ENCODE measurements at regions not wholly inside any gene's neighbourhood (a gene's known extent, or its start where the extent isn't known, plus 50 kb on each side); places are given as distances from the start of the nearest gene placed in this dataset.
A peak's percentile ranks its signal among the peaks of the same experiment; 100 is the strongest.
"Not testable (repeated sequence)": the region's sequence is repeated elsewhere in the genome, so short reads cannot be mapped to it uniquely, and the experiment has no call there.

DNA sequence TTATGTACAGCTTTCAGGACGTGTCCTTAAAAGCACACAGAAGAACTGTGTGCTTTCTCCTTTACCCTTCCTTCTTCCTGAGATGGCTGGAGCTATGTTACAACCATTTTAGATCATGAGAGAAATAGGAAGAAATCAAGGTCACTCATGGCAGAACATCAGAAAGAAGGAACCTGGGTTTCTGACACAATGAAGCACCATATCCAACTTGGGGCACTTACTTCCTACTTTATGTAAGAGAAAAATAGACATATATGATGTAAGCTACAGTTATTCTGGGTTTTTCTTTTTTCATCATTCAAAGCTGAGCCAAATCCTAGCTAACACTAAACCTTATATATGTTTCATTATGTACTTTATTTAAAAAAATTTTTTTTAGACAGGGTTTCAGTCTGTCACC lies 79.5 kb downstream of the FAM161A start:
- DNase-seq (ENCODE audit: low spot score): no peak

GRCh38 chr2:61771904-61772845 lies 81.7 kb downstream of the FAM161A start:
- DNase-seq (ENCODE audit: low spot score): no peak

GRCh38 chr2:61770746-61771145 lies 83.1 kb downstream of the FAM161A start:
- peak; percentile 78 for DNase-seq (ENCODE audit: low spot score)

GRCh38 chr2:61770298-61770697 lies 83.6 kb downstream of the FAM161A start:
- peak; percentile 54 for DNase-seq (ENCODE audit: low spot score)

DNA sequence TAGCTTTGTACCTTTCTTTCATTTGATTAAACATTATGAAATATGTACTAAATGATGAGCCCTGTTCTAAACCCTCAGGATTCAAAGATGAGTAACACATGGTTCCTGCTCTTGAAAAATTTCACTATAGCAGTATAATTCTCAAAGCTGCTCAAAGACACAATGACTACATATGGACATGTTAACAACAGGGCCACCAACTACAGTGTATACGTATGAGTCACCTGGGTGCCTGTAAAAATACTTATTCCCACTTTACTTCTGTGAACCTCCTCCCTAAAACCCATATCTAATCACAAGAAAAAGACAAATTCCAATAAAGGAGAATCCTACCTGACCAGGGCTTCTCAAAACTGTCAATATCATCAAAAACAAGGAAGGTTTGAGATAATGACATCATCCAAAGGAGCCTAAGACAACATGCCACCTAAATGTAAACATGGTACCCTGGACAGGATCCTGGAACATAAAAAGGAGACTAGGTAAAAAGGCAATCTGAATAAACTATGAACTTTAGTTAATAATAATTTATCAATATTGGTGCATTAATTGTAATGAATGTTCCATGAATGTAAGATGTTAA lies 84.7 kb downstream of the FAM161A start:
- DNase-seq (ENCODE audit: low spot score): no peak

- DNase-seq (ENCODE audit: low spot score): peak; percentile 98
Observed at GRCh38 chr2:61764035-61764800, 89.6 kb downstream of the FAM161A start.

- DNase-seq (ENCODE audit: low spot score): no peak
Observed at GRCh38 chr2:61763605-61764034, 90.2 kb downstream of the FAM161A start.

DNA sequence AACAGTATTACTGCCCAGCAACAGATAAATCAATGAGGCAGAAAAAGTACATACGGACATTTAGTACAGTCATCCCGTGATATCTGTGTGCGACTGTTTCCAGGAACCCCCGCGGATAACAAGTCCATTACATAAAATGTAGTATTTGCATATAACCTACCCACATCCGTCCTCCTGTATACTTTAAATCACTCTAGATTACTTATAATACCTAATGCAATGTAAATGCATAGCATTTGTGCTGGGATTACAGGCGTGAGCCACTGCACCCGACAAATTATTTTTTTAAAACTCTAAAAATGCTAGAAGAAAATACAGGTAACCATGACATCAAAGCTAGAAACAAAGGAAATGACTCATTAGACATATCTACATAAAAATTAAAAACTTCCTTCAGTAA lies 91.6 kb downstream of the FAM161A start:
- DNase-seq (ENCODE audit: low spot score): no peak

- peak; percentile 62 for DNase-seq (ENCODE audit: low spot score)
Observed at GRCh38 chr2:61759718-61760117, 94.1 kb downstream of the FAM161A start.

DNA sequence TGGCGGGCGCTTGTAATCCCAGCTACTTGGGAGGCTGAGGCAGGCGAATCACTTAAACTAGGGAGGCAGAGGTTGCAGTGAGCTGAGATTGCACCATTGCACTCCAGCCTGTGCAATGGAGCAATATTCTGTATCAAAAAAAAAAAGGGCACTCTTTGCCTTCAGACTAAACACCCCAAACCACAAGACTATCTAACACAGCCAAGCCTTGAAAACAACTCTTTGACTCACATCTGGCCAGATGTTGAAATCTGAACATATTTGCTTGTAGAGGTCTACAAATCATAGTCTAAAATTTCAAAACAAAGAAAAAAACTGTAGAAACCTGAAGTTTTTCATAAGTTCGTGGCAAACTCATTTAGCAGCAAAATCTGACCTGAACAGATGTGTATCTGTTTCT lies 94.9 kb downstream of the FAM161A start:
- DNase-seq (ENCODE audit: low spot score): no peak

DNA sequence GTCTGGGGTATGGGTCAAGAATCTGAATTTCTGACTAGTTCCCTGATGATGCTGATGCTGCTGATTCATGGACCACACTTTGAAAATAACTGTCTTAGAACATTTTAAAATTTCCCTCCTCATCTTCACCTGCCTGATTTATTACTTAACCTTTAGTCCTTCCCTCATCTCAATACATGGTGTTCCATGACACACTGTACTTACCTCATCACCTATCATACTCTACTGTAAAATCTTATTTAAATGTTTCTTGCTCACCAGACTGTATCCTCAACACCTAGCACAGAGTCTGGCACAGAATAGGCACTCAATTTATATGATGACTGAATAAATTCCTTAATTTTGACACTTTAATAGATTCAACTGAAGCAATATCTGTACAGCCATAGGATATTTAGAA lies 95.7 kb downstream of the FAM161A start:
- no peak for DNase-seq (ENCODE audit: low spot score)

DNA sequence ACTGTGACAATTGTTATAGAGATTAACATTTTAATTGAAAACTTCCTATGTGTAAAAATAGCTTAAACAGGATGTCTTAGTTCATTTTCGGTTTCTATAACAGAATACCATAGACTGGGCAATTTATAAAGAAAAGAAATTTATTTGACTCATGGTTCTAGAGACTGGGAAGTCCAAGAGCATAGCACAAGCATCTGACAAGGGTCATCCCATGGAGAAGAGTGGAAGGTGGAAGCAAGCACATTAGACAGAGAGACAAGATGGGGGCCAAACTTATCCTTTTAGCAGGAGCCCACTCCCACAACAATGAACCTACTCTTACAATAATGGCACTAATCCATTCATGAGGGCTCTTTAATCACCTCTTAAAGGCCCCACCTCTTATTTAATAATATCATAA lies 100.3 kb downstream of the FAM161A start:
- DNase-seq (ENCODE audit: low spot score): no peak

DNA sequence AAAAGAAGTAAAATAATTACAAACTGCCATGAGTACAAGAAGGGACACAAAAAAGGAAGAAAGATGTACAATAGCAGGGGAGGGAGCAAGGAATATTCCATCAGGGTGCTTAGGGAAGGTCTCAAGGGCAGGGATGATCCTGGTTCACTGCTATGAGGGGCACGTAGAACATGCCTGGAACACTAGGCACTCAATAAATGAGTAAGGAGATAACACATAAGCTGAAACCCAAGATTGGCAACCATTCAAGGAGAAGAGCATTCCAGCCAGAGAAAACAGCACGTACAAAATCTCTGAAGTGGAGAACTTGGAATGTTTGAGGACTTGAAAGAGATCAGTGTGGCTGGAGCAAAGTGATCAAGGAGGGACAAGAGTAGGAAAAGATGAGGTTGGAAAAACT lies 103.2 kb downstream of the FAM161A start:
- DNase-seq (ENCODE audit: low spot score): no peak

GRCh38 chr2:61742955-61743354 lies 110.9 kb downstream of the FAM161A start:
- DNase-seq (ENCODE audit: low spot score): no peak

- no peak for DNase-seq (ENCODE audit: low spot score)
Observed at GRCh38 chr2:61737841-61738240, 116.0 kb downstream of the FAM161A start.

DNA sequence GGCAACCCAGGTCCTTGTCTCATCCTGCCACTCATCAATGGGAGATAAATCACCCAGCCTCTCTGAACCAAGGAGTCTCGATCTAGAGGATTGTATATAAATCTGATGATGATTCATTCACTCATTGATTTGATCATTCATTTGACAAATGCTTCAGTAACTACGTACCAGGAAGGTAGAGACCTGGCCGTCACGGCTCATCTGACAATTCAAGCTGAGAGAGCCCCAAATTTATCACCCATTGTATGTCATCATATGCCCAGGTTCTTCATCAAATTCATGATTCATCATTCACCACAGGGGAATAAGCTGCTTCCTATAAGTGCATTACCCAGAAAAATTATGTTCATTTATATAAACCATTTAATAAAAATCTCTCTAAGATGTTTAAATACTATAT lies 116.9 kb downstream of the FAM161A start:
- no peak for DNase-seq (ENCODE audit: low spot score)

- peak; percentile 10 for DNase-seq (ENCODE audit: low spot score)
Observed at GRCh38 chr2:61733563-61733962, 120.3 kb downstream of the FAM161A start.

- DNase-seq (ENCODE audit: low spot score): no peak
Observed at GRCh38 chr2:61732787-61733186, 121.1 kb downstream of the FAM161A start.

- DNase-seq (ENCODE audit: low spot score): peak; percentile 20
Observed at GRCh38 chr2:61727746-61728145, 126.1 kb downstream of the FAM161A start.

- no peak for DNase-seq (ENCODE audit: low spot score)
Observed at GRCh38 chr2:61726456-61727209, 127.2 kb downstream of the FAM161A start.

DNA sequence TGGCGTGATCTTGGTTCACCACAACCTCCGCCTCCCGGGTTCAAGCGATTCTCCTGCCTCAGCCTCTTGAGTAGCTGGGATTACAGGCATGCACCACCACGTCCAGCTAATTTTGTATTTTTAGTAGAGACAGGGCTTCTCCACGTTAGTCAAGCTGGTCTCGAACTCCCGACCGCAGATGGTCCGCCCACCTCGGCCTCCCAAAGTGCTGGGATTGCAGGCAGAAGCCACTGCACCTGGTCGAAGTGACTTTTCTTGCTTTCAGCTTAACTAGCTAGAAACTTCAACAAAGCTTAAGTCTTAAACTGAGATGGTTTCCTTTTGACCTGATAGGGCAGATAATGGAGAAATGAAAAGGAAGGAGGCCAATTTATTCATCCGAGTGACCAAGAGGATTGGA lies 130.5 kb downstream of the FAM161A start:
- not testable (repeated sequence) for DNase-seq (ENCODE audit: low spot score)

- DNase-seq (ENCODE audit: low spot score): no peak
Observed at GRCh38 chr2:61722800-61723199, 131.1 kb downstream of the FAM161A start.
